ENCODE measurements at regions not wholly inside any gene's neighbourhood (a gene's known extent, or its start where the extent isn't known, plus 50 kb on each side); places are given as distances from the start of the nearest gene placed in this dataset.

GRCh38 chr4:116058129-116058528 is 944.7 kb upstream of the NDST4 start:
- Histone ChIP-seq H3K4ac (ENCODE audit: low read depth in 1 of 2, low read length in 2 of 2) (no peak overlapping the region), H2AK5ac (ENCODE audit: low read length, severe bottlenecking) (no peak overlapping the region), H2BK120ac (ENCODE audit: low read depth, low read length) (no peak overlapping the region), H3K4me2 (ENCODE audit: low read length, poor library complexity, severe bottlenecking) (no peak overlapping the region), H3K36me3 (ENCODE audit: control insufficient read depth in 1 of 2, insufficient read depth in 2 of 2, low read depth in 1 of 2, low read length in 2 of 2) (no peaks in the 10 kb centered on the region), H3K9me3 (ENCODE audit: control insufficient read depth, low read length) (no peaks in the 10 kb centered on the region), H3K4me3 (ENCODE audit: insufficient read depth in 1 of 2, low read depth in 1 of 2, low read length in 2 of 2) (no peak overlapping the region), H3K18ac (ENCODE audit: low read depth in 1 of 2, low read length in 2 of 2) (no peak overlapping the region), H2BK15ac (ENCODE audit: low read depth, poor library complexity, severe bottlenecking) (no peak overlapping the region), H3K4me1 (ENCODE audit: control insufficient read depth, insufficient read depth, low read depth, low read length) (no peaks in the 10 kb centered on the region), H3K27me3 (ENCODE audit: control insufficient read depth in 1 of 2, insufficient read depth in 1 of 2, low read length in 2 of 2) (no peaks in the 10 kb centered on the region), H2BK12ac (ENCODE audit: low read length in 2 of 2) (no peak overlapping the region), H4K91ac (ENCODE audit: low read length) (no peak overlapping the region), H2BK5ac (ENCODE audit: low read depth, low read length, poor library complexity, severe bottlenecking) (no peak overlapping the region), H3K79me1 (replicated peaks; ENCODE audit: low read length, poor library complexity, severe bottlenecking) (no peaks in the 10 kb centered on the region), H3K27ac (ENCODE audit: low read length, poor library complexity, severe bottlenecking) (no peak overlapping the region), H3K9ac (ENCODE audit: low read length) (no peak overlapping the region), H3K14ac (ENCODE audit: low read length in 2 of 2) (no peak overlapping the region), H2AFZ (ENCODE audit: low read depth, low read length) (no peak overlapping the region), H4K8ac (ENCODE audit: low read length) (no peak overlapping the region), H3K23ac (ENCODE audit: low read length in 2 of 2) (no peak overlapping the region)
- DNase-seq: no peak
- no CpG with 5 or more reads among the region's 1 CpG for WGBS

- Histone ChIP-seq H4K8ac (ENCODE audit: low read length) (no peak overlapping the region), H3K36me3 (ENCODE audit: control insufficient read depth in 1 of 2, insufficient read depth in 2 of 2, low read depth in 1 of 2, low read length in 2 of 2) (no peaks in the 10 kb centered on the region), H3K27me3 (ENCODE audit: control insufficient read depth in 1 of 2, insufficient read depth in 1 of 2, low read length in 2 of 2) (no peaks in the 10 kb centered on the region), H2BK5ac (ENCODE audit: low read depth, low read length, poor library complexity, severe bottlenecking) (no peak overlapping the region), H3K14ac (ENCODE audit: low read length in 2 of 2) (no peak overlapping the region), H3K23ac (ENCODE audit: low read length in 2 of 2) (no peak overlapping the region), H2BK15ac (ENCODE audit: low read depth, poor library complexity, severe bottlenecking) (no peak overlapping the region), H3K27ac (ENCODE audit: low read length, poor library complexity, severe bottlenecking) (no peak overlapping the region), H2BK12ac (ENCODE audit: low read length in 2 of 2) (no peak overlapping the region), H3K4ac (ENCODE audit: low read depth in 1 of 2, low read length in 2 of 2) (no peak overlapping the region), H3K4me3 (ENCODE audit: insufficient read depth in 1 of 2, low read depth in 1 of 2, low read length in 2 of 2) (no peak overlapping the region), H2AK5ac (ENCODE audit: low read length, severe bottlenecking) (no peak overlapping the region), H3K18ac (ENCODE audit: low read depth in 1 of 2, low read length in 2 of 2) (no peak overlapping the region), H3K9ac (ENCODE audit: low read length) (no peak overlapping the region), H2BK120ac (ENCODE audit: low read depth, low read length) (no peak overlapping the region), H2AFZ (ENCODE audit: low read depth, low read length) (no peak overlapping the region), H3K4me1 (ENCODE audit: control insufficient read depth, insufficient read depth, low read depth, low read length) (no peaks in the 10 kb centered on the region), H3K79me1 (replicated peaks; ENCODE audit: low read length, poor library complexity, severe bottlenecking) (no peaks in the 10 kb centered on the region), H4K91ac (ENCODE audit: low read length) (no peak overlapping the region), H3K4me2 (ENCODE audit: low read length, poor library complexity, severe bottlenecking) (no peak overlapping the region), H3K9me3 (ENCODE audit: control insufficient read depth, low read length) (no peaks in the 10 kb centered on the region)
- peak; percentile 6 for DNase-seq
- WGBS: no CpG with 5 or more reads among the region's 3 CpGs
Measured at GRCh38 chr4:116055857-116056827, 942.7 kb upstream of the NDST4 start.

GRCh38 chr4:116027311-116027710 is 913.9 kb upstream of the NDST4 start:
- H3K4me3 ChIP-seq (ENCODE audit: insufficient read depth in 1 of 2, low read depth in 1 of 2, low read length in 2 of 2): no peak overlapping the region

GRCh38 chr4:116024954-116025708 is 911.7 kb upstream of the NDST4 start:
- no peaks in the 10 kb centered on the region for H3K27me3 ChIP-seq (ENCODE audit: control insufficient read depth in 1 of 2, insufficient read depth in 1 of 2, low read length in 2 of 2)
- no peak overlapping the region for H3K4ac ChIP-seq (ENCODE audit: low read depth in 1 of 2, low read length in 2 of 2)
- no peak overlapping the region for H3K23ac ChIP-seq (ENCODE audit: low read length in 2 of 2)
- no peak overlapping the region for H3K9ac ChIP-seq (ENCODE audit: low read length)
- H4K91ac ChIP-seq (ENCODE audit: low read length): no peak overlapping the region
- H2BK120ac ChIP-seq (ENCODE audit: low read depth, low read length): no peak overlapping the region
- no peak overlapping the region for H2BK15ac ChIP-seq (ENCODE audit: low read depth, poor library complexity, severe bottlenecking)
- WGBS: 100% methylated on average over 1 of the region's 1 CpG
- H3K4me3 ChIP-seq (ENCODE audit: insufficient read depth in 1 of 2, low read depth in 1 of 2, low read length in 2 of 2): no peak overlapping the region
- no peaks in the 10 kb centered on the region for H3K4me1 ChIP-seq (ENCODE audit: control insufficient read depth, insufficient read depth, low read depth, low read length)
- H3K9me3 ChIP-seq (ENCODE audit: control insufficient read depth, low read length): peaks cover 6% of the 10 kb centered on the region
- H3K36me3 ChIP-seq (ENCODE audit: control insufficient read depth in 1 of 2, insufficient read depth in 2 of 2, low read depth in 1 of 2, low read length in 2 of 2): no peaks in the 10 kb centered on the region
- no peak overlapping the region for H2BK12ac ChIP-seq (ENCODE audit: low read length in 2 of 2)
- no peak overlapping the region for H4K8ac ChIP-seq (ENCODE audit: low read length)
- H3K27ac ChIP-seq (ENCODE audit: low read length, poor library complexity, severe bottlenecking): no peak overlapping the region
- H2BK5ac ChIP-seq (ENCODE audit: low read depth, low read length, poor library complexity, severe bottlenecking): no peak overlapping the region
- no peak overlapping the region for H2AFZ ChIP-seq (ENCODE audit: low read depth, low read length)
- H3K4me2 ChIP-seq (ENCODE audit: low read length, poor library complexity, severe bottlenecking): no peak overlapping the region
- H3K14ac ChIP-seq (ENCODE audit: low read length in 2 of 2): no peak overlapping the region
- no peak for DNase-seq
- H3K79me1 ChIP-seq (replicated peaks; ENCODE audit: low read length, poor library complexity, severe bottlenecking): no peaks in the 10 kb centered on the region
- no peak overlapping the region for H3K18ac ChIP-seq (ENCODE audit: low read depth in 1 of 2, low read length in 2 of 2)
- no peak overlapping the region for H2AK5ac ChIP-seq (ENCODE audit: low read length, severe bottlenecking)

More at GRCh38 chr4:116027311-116027710, 913.9 kb upstream of the NDST4 start:
- Histone ChIP-seq H3K36me3 (ENCODE audit: control insufficient read depth in 1 of 2, insufficient read depth in 2 of 2, low read depth in 1 of 2, low read length in 2 of 2) (no peaks in the 10 kb centered on the region), H3K14ac (ENCODE audit: low read length in 2 of 2) (no peak overlapping the region), H3K4me1 (ENCODE audit: control insufficient read depth, insufficient read depth, low read depth, low read length) (no peaks in the 10 kb centered on the region), H3K79me1 (replicated peaks; ENCODE audit: low read length, poor library complexity, severe bottlenecking) (no peaks in the 10 kb centered on the region), H3K9me3 (ENCODE audit: control insufficient read depth, low read length) (no peaks in the 10 kb centered on the region), H3K27me3 (ENCODE audit: control insufficient read depth in 1 of 2, insufficient read depth in 1 of 2, low read length in 2 of 2) (no peaks in the 10 kb centered on the region), H2BK5ac (ENCODE audit: low read depth, low read length, poor library complexity, severe bottlenecking) (no peak overlapping the region), H2AFZ (ENCODE audit: low read depth, low read length) (no peak overlapping the region), H3K23ac (ENCODE audit: low read length in 2 of 2) (no peak overlapping the region), H3K18ac (ENCODE audit: low read depth in 1 of 2, low read length in 2 of 2) (no peak overlapping the region), H2BK15ac (ENCODE audit: low read depth, poor library complexity, severe bottlenecking) (no peak overlapping the region), H2BK120ac (ENCODE audit: low read depth, low read length) (no peak overlapping the region), H2AK5ac (ENCODE audit: low read length, severe bottlenecking) (no peak overlapping the region), H3K27ac (ENCODE audit: low read length, poor library complexity, severe bottlenecking) (no peak overlapping the region), H2BK12ac (ENCODE audit: low read length in 2 of 2) (no peak overlapping the region), H4K8ac (ENCODE audit: low read length) (no peak overlapping the region), H3K4ac (ENCODE audit: low read depth in 1 of 2, low read length in 2 of 2) (no peak overlapping the region), H3K4me2 (ENCODE audit: low read length, poor library complexity, severe bottlenecking) (no peak overlapping the region), H4K91ac (ENCODE audit: low read length) (no peak overlapping the region), H3K9ac (ENCODE audit: low read length) (no peak overlapping the region)
- DNase-seq: no peak
- 92% methylated on average over 2 of the region's 2 CpGs for WGBS
